NCI-H526 (cell line): ENCODE measurements at regions not wholly inside any gene's neighbourhood (a gene's known extent, or its start where the extent isn't known, plus 50 kb on each side); places are given as distances from the start of the nearest gene placed in this dataset.
A peak's percentile ranks its signal among the peaks of the same experiment; 100 is the strongest.

Source experiments
- DNase-seq, 2 experiments: peaks; one replicate each; lab custom pipeline; 2025; lab: John Stamatoyannopoulos, UW

- DNase-seq: no peak
Measured at GRCh38 chr4:60194214-60194613, 1005.9 kb upstream of the ADGRL3 start.

GRCh38 chr4:60195256-60195655 lies 1004.9 kb upstream of the ADGRL3 start:
- no peak for DNase-seq

GRCh38 chr4:60201052-60201673 lies 999.0 kb upstream of the ADGRL3 start:
- peak; percentile 9 to 47 for DNase-seq

- no peak for DNase-seq
Measured at GRCh38 chr4:60209588-60209987, 990.5 kb upstream of the ADGRL3 start.

GRCh38 chr4:60215906-60216305 lies 984.2 kb upstream of the ADGRL3 start:
- DNase-seq: no peak

- no peak for DNase-seq
Measured at GRCh38 chr4:60216752-60217151, 983.4 kb upstream of the ADGRL3 start.

- DNase-seq: no peak
Measured at GRCh38 chr4:60221866-60222265, 978.3 kb upstream of the ADGRL3 start.

- no peak for DNase-seq
Measured at GRCh38 chr4:60223208-60223923, 976.8 kb upstream of the ADGRL3 start.

- no peak for DNase-seq
Measured at GRCh38 chr4:60241866-60242265, 958.3 kb upstream of the ADGRL3 start.

- no peak for DNase-seq
Measured at GRCh38 chr4:60249784-60250183, 950.3 kb upstream of the ADGRL3 start.

- DNase-seq: no peak
Measured at GRCh38 chr4:60250657-60251056, 949.5 kb upstream of the ADGRL3 start.

GRCh38 chr4:60259781-60260180 lies 940.3 kb upstream of the ADGRL3 start:
- no peak for DNase-seq

GRCh38 chr4:60266505-60266904 lies 933.6 kb upstream of the ADGRL3 start:
- DNase-seq: no peak

GRCh38 chr4:60296386-60296785 lies 903.7 kb upstream of the ADGRL3 start:
- DNase-seq: no peak

- DNase-seq: no peak
Measured at GRCh38 chr4:60313611-60314178, 886.4 kb upstream of the ADGRL3 start.

GRCh38 chr4:60314416-60314815 lies 885.7 kb upstream of the ADGRL3 start:
- no peak for DNase-seq

- DNase-seq: no peak
Measured at GRCh38 chr4:60315586-60315985, 884.5 kb upstream of the ADGRL3 start.

- no peak for DNase-seq
Measured at GRCh38 chr4:60326735-60327134, 873.4 kb upstream of the ADGRL3 start.

GRCh38 chr4:60327651-60328050 lies 872.5 kb upstream of the ADGRL3 start:
- DNase-seq: no peak

- no peak for DNase-seq
Measured at GRCh38 chr4:60344908-60345307, 855.2 kb upstream of the ADGRL3 start.

GRCh38 chr4:60345392-60345791 lies 854.7 kb upstream of the ADGRL3 start:
- no peak for DNase-seq

GRCh38 chr4:60359746-60360367 lies 840.3 kb upstream of the ADGRL3 start:
- DNase-seq: no peak

- no peak for DNase-seq
Measured at GRCh38 chr4:60365176-60365575, 835.0 kb upstream of the ADGRL3 start.
